Renal cortical epithelial cell (primary cell): ENCODE measurements at regions not wholly inside any gene's neighbourhood (a gene's known extent, or its start where the extent isn't known, plus 50 kb on each side); places are given as distances from the start of the nearest gene placed in this dataset.

Source experiments
- DNase-seq: peaks from one replicate; pipeline ENCODE4 v3.0.0-alpha.2; 2011; ENCODE audit warnings: low read depth

DNA sequence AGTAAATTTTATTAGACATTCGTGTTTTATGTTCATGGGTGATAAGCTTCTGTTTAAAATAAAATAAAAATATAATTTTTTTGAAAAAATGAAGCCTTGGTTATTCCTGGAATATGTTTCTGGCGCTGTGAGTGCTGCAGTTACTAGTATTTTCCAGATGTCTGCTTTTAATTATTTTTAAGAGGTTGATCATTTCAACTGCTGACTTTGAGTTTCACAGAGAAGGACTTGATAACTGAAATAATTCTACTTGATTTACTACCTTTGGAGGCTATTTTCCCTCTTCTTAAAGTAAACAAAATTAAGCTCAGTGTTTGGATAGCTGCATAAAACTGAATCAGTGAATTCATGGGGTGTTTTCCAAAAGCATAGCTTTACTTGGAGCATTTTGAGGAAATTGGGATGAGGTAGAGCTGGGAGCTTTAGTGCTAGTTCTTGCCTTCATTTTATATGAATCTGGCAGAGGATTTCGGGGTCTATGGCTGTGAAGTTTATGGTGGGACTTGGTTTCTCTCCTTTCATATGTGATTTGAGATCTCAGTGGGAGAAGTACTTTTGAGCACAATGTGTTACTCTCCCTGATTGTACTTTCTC lies 666.5 kb downstream of the DCDC2C start:
- no peak for DNase-seq

DNA sequence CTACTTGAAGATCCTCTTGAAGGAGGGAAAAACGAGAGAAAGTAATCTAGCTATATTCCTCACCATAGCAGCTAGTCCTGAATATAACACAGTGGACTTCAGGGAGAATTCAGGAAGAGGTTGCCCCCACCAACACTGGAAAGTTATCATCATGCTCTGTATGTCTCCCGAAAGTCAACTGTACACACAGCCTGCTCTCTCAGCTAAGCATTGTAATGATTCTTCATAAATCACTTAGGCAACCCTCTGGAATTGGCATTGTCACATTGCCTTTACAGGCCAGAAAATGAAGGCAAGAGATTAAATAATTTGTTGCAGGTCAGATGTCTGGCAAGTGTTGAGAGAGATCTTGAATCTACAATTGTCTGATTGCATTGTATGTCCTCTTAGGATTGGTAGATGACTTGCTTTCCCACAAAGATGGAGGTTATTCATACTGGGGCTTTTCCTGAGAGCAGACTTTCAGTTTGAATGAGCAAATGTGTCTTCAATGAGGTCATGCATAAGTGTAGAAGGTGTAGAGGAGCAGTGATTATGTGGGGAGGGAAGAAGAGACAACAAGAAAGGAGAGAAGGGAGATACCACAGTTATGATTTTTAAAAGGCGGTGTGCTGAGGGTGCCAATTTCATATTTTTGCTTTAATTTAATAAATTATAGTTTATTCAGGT lies 667.2 kb downstream of the DCDC2C start:
- no peak for DNase-seq

DNA sequence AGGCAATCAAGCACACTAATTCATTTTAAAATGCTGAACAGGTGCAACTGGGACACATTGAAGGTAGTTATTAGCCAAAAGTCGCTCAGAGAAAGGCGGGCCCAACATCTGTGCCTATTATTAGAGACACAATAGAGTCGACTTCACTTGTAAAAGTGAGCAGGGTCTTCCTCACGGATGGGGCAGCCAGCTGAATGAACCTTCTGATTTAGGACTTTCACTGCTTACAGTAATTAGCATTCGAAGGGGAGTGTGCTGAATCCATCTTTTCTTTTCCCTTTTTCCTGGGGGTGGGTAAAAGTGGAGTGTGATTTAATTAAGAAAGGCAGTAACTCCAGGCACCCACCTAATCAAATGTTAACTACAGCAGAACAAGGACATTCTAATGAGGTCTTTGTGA lies 677.7 kb downstream of the DCDC2C start:
- DNase-seq: no peak

GRCh38 chr2:4381773-4382172 lies 678.4 kb downstream of the DCDC2C start:
- no peak for DNase-seq

- no peak for DNase-seq
These were observed 687.6 kb downstream of the DCDC2C start for GRCh38 chr2:4391013-4391412.

DNA sequence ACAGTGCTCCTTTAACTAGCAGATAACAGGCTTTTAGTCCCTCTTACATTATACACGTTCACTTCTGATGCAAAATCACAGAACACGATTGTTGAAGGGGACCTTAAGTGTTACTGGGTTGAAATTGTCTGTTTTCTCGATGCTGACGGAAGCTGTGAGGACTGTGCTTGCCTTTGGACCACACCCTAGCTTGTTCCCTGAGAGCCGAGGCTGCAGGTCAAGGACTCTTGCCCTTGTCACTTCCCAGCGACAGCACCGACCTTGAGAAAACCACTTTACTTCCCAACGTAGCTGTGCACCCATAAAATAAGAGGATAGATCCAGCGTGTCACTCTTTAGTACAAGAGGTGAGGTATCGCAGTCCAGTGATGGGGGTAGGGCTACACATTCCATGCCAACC lies 701.0 kb downstream of the DCDC2C start:
- no peak for DNase-seq

GRCh38 chr2:4408321-4408720 lies 704.9 kb downstream of the DCDC2C start:
- DNase-seq: no peak

DNA sequence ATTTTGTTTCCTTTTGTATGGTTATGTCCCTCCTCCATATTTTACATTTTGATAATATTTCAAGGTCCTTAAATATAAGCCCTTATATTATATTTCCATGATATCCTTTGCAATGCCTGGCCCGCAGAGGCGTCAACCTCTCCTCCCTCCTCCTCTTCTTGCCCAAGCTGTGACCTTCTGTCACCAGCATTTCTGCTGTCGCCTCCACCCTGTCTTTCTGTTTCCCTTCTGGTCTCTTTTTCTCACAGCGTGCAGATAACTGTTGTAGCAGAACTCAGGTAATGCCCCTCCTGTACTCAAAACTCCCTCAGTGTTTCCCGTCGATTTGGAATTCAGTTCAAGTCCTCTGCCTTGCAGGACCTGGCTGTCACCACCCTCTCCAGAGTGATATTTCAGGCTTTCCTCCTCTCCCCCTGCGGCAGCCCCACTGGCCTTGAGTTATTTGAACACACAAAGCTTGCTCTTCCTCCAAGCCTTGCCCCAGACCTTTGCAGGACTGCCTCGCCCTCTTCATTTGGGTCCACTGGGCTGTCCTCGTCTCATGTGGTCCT lies 709.3 kb downstream of the DCDC2C start:
- no peak for DNase-seq

DNA sequence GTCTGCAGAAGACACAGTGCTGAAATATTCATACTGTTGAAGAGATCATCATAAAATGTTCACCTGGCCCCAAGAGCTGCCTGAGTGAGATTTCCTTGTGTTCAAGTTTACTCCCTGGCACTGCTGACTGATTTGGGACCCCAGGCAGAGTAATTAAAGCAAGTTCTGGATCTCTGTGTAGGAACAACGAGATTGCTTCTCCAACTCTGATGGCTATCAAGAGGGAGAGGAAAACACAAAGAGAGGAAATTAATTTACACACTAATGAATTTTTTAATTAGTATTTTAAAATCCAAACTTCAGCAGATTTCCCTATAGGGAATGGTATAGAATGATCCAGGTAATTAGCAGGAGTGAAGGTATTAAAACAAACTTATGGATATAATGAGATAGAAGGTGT lies 711.8 kb downstream of the DCDC2C start:
- DNase-seq: no peak

- DNase-seq: no peak
These were observed 712.5 kb downstream of the DCDC2C start for GRCh38 chr2:4415810-4416413.

GRCh38 chr2:4416431-4416830 lies 713.1 kb downstream of the DCDC2C start:
- no peak for DNase-seq

GRCh38 chr2:4417771-4418170 lies 714.4 kb downstream of the DCDC2C start:
- DNase-seq: no peak

DNA sequence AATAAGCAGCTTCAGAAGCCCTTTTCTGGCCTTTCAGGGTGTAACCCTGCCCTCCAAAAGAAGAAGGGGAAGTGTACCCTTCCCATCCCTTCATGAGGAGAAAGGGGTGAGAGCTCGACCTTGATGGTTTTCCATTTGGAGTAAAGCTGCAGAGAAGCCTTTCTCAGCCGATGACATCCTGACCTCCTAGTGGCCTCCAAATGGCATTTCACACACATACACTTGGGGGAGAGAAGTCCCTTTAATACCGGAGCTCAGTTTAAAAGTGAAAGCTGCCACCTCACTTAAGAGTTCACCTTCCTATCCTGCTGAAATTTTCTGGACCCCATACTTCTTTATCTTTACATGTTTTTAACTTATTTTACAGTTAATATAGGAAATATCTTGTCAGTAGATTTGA lies 716.7 kb downstream of the DCDC2C start:
- DNase-seq: no peak

DNA sequence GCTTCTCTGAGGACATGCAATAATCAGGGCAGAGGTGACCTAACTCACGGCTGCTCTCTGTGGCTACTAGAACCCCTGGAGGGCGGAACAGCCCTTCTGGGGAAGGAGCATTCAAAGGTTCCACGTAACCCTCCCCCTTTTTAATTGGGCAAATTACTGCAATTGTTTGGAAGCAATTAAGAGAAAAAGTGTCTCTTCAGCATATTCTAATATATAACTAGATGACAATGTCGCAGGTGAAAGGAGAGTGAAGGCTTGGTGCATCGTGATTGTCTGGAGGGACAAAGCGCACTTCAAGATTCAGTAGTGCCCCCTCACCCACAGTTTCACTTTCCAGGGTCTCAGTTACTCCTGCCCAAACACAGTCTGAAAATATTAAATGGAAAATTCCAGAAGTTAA lies 720.8 kb downstream of the DCDC2C start:
- no peak for DNase-seq

- DNase-seq: no peak
These were observed 723.7 kb downstream of the DCDC2C start for GRCh38 chr2:4427083-4427482.

- no peak for DNase-seq
These were observed 742.4 kb downstream of the DCDC2C start for GRCh38 chr2:4445821-4446220.

GRCh38 chr2:4454907-4455306 lies 751.5 kb downstream of the DCDC2C start:
- no peak for DNase-seq

GRCh38 chr2:4455486-4456155 lies 752.2 kb downstream of the DCDC2C start:
- no peak for DNase-seq

GRCh38 chr2:4464634-4465266 lies 761.4 kb downstream of the DCDC2C start:
- DNase-seq: no peak

DNA sequence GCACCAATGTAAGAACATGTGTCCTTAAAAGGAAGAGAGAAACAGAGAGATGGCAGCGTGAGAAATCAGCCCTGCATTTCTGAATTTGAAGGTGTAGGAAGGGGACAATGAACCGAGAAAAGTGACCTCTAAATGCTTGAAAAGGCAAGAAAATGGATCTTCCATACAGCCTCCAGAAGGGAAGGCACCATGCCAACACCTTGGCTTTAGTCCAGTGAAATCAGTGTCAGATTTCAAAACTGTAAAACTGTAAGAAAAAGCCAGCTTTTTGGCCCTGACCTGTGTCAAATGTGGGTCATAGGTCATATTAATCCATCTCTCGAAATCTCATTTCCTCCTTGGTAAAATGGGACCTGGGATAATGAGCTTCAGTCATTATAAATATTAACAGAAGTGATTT lies 762.3 kb downstream of the DCDC2C start:
- no peak for DNase-seq

DNA sequence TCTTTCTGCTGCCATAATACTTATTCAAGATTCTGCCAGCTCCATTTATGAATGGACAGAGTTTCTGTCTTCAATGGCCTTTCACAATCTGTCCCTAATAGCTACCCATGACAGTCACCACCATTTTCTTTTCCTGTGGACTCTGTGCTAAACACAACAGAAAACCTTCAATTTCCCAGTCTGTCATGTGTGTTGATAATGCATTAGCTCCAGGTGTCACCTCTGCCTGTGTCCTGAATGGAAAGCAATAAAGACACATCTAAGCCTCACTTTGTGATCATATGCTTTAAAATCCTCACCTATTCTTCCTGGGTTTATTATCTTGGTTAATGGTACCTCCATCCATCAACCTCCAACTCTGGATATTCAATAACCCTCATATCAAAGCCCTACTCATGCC lies 772.2 kb downstream of the DCDC2C start:
- DNase-seq: no peak

GRCh38 chr2:4483050-4483449 lies 779.7 kb downstream of the DCDC2C start:
- DNase-seq: no peak
